ENCODE measurements at regions not wholly inside any gene's neighbourhood (a gene's known extent, or its start where the extent isn't known, plus 50 kb on each side); places are given as distances from the start of the nearest gene placed in this dataset.
"Not testable (repeated sequence)": the region's sequence is repeated elsewhere in the genome, so short reads cannot be mapped to it uniquely, and the experiment has no call there.

DNA sequence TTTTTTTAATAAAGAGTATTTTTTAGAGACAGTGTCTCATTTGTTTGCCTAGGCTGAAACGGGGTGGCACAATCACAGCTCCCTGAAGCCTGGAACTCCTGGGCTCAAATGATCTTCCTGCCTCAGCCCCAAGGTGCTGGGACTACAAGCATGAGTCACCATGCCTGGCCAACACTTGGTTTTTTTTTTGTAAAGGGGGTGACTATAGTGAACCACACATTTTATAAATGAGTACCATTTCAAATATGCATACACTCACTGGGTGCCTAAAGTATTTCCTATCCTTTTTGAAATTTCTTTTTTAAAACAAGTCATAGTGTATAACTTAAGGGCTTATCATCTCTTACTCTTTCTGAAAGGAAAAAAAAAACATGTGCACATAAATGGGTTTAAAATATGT, 325.2 kb upstream of the MEIS2 start:
- intact Hi-C loops (cut with DNase I), result no loop called here
- no peaks in the 10 kb centered on the region for H3K4me1 ChIP-seq
- ATAC-seq, result no peak

DNA sequence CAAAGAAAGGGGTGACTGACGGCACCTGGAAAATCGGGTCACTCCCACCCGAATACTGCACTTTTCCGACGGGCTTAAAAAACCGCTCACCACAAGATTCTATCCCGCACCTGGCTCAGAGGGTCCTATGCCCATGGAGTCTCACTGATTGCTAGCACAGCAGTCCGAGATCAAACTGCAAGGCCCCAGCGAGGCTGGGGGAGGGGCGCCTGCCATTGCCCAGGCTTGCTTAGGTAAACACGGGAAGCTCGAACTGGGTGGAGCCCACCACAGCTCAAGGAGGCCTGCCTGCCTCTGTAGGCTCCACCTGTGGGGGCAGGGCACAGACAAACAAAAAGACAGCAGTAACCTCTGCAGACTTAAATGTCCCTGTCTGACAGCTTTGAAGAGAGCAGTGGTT, 327.0 kb upstream of the MEIS2 start:
- H3K9me3 ChIP-seq; intact Hi-C loops (cut with DNase I); H3K36me3 ChIP-seq; H3K4me3 ChIP-seq; H3K4me1 ChIP-seq; H3K27ac ChIP-seq; ATAC-seq; H3K27me3 ChIP-seq; DNase-seq: not testable (repeated sequence)

More for the DNA sequence above, 325.2 kb upstream of the MEIS2 start:
- Histone ChIP-seq H3K9me3 (peaks cover 0 to 4% of the 10 kb centered on the region in 2 donors), H3K27ac (no peak overlapping the region), H3K4me3 (no peak overlapping the region), H3K36me3 (no peaks in the 10 kb centered on the region), H3K27me3 (no peaks in the 10 kb centered on the region)
- DNase-seq, result no peak
- no peak for TF ChIP-seq CTCF (IDR thresholded peaks at IDR 0.05)

GRCh38 chr15:37446921-37447320, 346.6 kb upstream of the MEIS2 start:
- Histone ChIP-seq H3K36me3 (no peaks in the 10 kb centered on the region), H3K4me3 (no peak overlapping the region), H3K9me3 (peaks cover 0 to 8% of the 10 kb centered on the region in 2 donors), H3K27ac (no peak overlapping the region), H3K4me1 (no peaks in the 10 kb centered on the region), H3K27me3 (no peaks in the 10 kb centered on the region)
- TF ChIP-seq CTCF (IDR thresholded peaks at IDR 0.05), result no peak
- no peak for DNase-seq
- ATAC-seq, result no peak
- intact Hi-C loops (cut with DNase I), result no loop called here

DNA sequence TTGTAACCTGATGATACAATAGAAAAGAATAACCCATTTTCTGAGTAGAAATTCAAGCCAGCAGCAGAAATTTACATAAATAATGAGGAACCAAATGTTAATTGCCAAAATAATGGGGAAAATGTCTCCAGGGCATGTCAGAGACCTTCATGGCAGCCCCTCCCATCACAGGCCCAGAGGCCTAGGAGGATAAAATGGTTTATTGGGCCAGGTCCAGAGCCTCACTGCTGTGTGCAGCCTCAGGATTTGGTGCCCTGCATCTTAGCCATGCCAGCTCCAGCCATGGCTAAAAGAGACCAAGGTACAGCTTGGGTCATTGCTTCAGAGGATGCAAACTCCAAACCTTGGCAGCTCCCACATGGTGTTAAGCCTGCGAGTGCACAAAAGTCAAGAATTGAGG, 352.1 kb upstream of the MEIS2 start:
- Histone ChIP-seq H3K36me3 (no peaks in the 10 kb centered on the region), H3K4me3 (no peak overlapping the region), H3K9me3 (peaks cover 0 to 20% of the 10 kb centered on the region in 2 donors), H3K4me1 (no peaks in the 10 kb centered on the region), H3K27me3 (no peaks in the 10 kb centered on the region), H3K27ac (no peak overlapping the region)
- TF ChIP-seq CTCF (IDR thresholded peaks at IDR 0.05), result no peak
- ATAC-seq (no peak), DNase-seq (no peak)
- intact Hi-C loops (cut with DNase I), result no loop called here

DNA sequence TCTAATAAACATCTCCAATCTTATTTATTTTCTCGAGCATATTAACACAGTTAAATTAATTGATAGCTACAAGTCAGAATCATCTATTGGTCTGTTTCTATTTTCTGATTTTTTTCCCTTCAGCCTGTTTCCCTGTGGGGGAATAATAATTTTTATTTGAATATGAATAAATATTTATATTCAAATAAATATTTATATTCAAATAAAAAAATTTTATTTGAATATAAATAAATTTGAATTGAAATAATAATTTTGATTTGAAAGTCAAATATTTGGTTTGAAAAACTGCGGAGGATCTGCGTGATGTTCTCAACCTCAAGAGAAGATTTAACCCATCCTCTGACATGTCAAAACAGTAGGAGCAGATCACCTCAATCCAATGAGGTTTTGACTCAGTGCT, 380.1 kb upstream of the MEIS2 start:
- Histone ChIP-seq H3K36me3 (no peaks in the 10 kb centered on the region), H3K4me3 (no peak overlapping the region), H3K9me3 (peaks cover 0 to 10% of the 10 kb centered on the region in 2 donors), H3K27ac (no peak overlapping the region), H3K4me1 (no peaks in the 10 kb centered on the region), H3K27me3 (no peaks in the 10 kb centered on the region)
- TF ChIP-seq CTCF (IDR thresholded peaks at IDR 0.05), result no peak
- DNase-seq, result no peak
- ATAC-seq, result no peak
- intact Hi-C loops (cut with DNase I), result no loop called here

DNA sequence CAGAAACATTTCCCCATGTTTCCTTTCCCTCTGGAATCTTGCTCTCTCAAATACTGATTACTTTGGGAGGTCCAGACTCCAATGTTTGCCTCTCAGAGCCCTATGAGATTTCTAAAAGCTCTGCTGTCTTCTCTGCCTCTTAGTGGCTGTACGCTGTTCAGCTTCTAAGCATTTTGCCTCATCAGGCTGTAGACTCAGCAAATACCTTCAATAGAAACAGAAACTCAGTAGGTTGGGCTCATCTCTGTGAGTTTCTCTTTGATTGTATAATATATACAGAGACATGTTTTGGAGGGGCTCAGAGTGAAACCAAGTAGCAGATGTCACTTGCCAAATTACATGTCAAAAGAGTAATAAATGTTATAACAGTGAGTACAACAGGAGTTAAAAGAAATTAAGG, 380.8 kb upstream of the MEIS2 start:
- no peak for TF ChIP-seq CTCF (IDR thresholded peaks at IDR 0.05)
- H3K9me3 ChIP-seq, result peaks cover 0 to 10% of the 10 kb centered on the region in 2 donors
- no peaks in the 10 kb centered on the region for H3K4me1 ChIP-seq
- H3K27me3 ChIP-seq, result no peaks in the 10 kb centered on the region
- DNase-seq (no peak), ATAC-seq (no peak)
- no peak overlapping the region for H3K4me3 ChIP-seq
- intact Hi-C loops (cut with DNase I), result no loop called here
- no peaks in the 10 kb centered on the region for H3K36me3 ChIP-seq
- H3K27ac ChIP-seq, result no peak overlapping the region

All from left lung (tissue), 4 donors.